ENCODE measurements at regions not wholly inside any gene's neighbourhood (a gene's known extent, or its start where the extent isn't known, plus 50 kb on each side); places are given as distances from the start of the nearest gene placed in this dataset.

DNA sequence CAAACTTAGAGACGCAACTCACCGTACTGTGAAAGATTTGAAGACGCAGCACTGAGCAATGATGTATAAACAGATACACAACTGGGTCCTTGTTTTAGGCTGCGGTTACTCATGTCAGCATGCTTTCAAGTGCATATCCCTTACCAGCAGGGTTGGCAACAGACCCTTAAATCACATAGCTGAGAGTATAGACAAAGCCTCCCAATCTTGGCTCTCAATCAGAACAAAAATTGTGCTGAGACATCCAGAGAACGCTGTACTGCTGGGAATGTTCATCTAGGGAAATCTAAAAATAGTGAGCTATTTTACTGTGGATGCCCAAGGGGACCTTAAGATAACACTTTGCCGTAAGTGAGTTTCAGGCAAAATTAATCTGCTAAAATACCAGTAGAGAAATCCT, 84.4 kb upstream of the NUDT7 start:
- Mint-ChIP-seq H3K36me3 (no peaks in the 10 kb centered on the region), H3K4me1 (no peaks in the 10 kb centered on the region), H3K4me3 (no peak overlapping the region), H3K9me3 (no peaks in the 10 kb centered on the region), H3K27ac (no peak overlapping the region), H3K27me3 (peaks cover 3% of the 10 kb centered on the region)
- DNase-seq, result no peak
- CTCF ChIA-PET, result no interaction called here

DNA sequence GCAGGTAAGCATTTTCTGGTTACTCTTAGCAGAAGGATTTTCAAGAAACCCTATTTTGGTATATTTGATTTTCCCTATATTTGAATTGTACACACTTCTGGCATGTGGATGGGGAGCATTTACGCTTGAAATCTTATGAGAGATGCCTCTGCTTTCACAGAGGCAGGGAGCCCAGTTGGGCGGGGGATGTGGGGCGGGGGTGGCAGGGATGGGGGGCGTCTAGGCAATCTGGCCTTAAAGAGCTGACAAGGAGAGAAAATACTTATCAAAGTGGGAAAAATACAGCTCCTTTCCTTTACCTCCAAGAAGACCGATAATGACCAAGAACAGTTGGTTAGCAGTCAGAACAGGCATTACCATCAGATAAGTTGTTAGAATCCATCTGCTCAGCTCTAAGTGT, 79.1 kb upstream of the NUDT7 start:
- no peak for DNase-seq
- Mint-ChIP-seq H3K27me3 (no peaks in the 10 kb centered on the region), H3K27ac (no peak overlapping the region), H3K9me3 (no peaks in the 10 kb centered on the region), H3K4me1 (no peaks in the 10 kb centered on the region), H3K36me3 (no peaks in the 10 kb centered on the region), H3K4me3 (no peak overlapping the region)
- CTCF ChIA-PET, result no interaction called here

DNA sequence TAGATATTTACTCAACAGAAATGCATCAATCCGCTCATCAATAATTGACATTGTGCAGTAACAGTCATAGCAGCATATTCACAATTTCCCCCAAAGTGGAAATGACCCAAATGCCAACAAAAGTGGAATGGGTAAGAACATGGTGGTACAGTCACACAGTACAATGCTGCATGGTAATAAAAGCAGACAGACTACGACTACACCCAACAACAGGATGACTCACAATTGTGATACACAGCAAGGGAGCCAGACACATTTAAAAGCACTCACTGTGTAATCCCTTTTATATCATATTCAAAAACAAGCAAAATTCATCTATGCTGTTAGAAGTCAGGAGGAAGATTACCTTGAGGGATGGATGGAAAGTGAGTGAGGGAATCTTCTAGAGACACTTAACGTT, 76.5 kb upstream of the NUDT7 start:
- H3K27me3 Mint-ChIP-seq, result no peaks in the 10 kb centered on the region
- no peaks in the 10 kb centered on the region for H3K36me3 Mint-ChIP-seq
- no peak overlapping the region for H3K4me3 Mint-ChIP-seq
- no peaks in the 10 kb centered on the region for H3K4me1 Mint-ChIP-seq
- CTCF ChIA-PET, result no interaction called here
- no peaks in the 10 kb centered on the region for H3K9me3 Mint-ChIP-seq
- H3K27ac Mint-ChIP-seq, result no peak overlapping the region
- DNase-seq, result no peak

DNA sequence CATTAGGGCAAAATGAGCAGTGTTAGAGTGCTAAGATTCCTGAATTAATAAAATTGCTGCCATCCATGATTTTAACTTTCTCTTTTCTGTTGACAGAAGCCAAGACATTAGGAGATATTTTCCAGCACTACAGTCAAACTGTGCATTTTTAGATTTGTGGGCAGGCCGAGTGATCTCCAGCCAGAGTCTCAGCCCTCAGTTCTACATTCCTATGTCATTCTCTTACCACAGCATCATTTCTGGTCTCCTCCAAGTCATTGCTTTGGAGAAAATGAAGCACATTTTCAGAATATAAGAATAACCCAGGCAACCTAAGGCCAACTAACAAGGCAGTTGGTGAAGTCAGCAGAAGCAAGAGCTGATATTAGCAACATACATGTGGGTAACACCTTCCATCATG, 74.6 kb upstream of the NUDT7 start:
- Mint-ChIP-seq H3K27ac (no peak overlapping the region), H3K4me1 (no peaks in the 10 kb centered on the region), H3K9me3 (no peaks in the 10 kb centered on the region), H3K27me3 (no peaks in the 10 kb centered on the region), H3K4me3 (no peak overlapping the region), H3K36me3 (no peaks in the 10 kb centered on the region)
- CTCF ChIA-PET, result no interaction called here
- DNase-seq, result no peak

DNA sequence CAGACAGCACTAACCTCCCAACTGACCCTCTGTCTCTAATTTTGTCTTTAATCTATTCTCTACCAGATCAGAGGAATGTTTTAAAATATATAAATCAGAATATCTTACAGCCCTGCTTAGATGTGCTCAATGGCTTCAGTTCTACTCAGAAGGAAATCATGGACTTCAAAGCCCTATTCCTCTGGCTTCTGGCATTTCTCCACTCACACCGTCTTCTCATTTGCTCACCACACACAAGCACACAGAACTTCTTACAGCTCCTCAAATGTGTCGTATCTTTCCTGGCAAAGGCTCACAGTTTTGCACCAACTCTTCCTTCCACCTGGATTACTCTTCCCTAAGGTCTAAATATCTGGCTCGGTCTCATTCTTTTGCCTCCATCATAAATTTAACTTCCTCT, 71.6 kb upstream of the NUDT7 start:
- CTCF ChIA-PET, result no interaction called here
- Mint-ChIP-seq H3K27ac (no peak overlapping the region), H3K9me3 (no peaks in the 10 kb centered on the region)

DNA sequence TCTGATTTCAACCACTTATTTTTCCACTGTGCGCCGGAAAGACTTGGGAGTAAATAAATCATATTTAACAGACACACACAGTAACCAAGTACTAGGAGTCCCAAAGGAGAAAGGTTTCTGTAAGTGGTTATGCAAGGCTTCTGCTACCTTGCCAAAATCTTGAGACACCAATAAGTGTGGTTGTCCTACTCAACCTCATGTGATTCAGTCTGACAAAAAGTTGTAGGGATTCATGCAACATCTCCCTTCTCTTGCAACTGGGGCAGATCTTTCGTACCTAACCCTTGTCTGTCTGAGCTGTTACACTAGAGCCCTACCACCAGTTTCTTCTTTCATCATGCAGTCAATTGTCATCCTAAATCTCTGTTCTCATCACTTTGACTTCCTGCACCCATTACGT, 69.9 kb upstream of the NUDT7 start:
- H3K4me3 Mint-ChIP-seq, result no peak overlapping the region
- no peak for DNase-seq
- no peaks in the 10 kb centered on the region for H3K4me1 Mint-ChIP-seq
- CTCF ChIA-PET, result no interaction called here
- no peaks in the 10 kb centered on the region for H3K9me3 Mint-ChIP-seq
- H3K27me3 Mint-ChIP-seq, result no peaks in the 10 kb centered on the region
- H3K27ac Mint-ChIP-seq, result no peak overlapping the region
- no peaks in the 10 kb centered on the region for H3K36me3 Mint-ChIP-seq

More for the DNA sequence above, 71.6 kb upstream of the NUDT7 start:
- H3K4me3 Mint-ChIP-seq, result no peak overlapping the region
- no peaks in the 10 kb centered on the region for H3K36me3 Mint-ChIP-seq
- H3K27me3 Mint-ChIP-seq, result no peaks in the 10 kb centered on the region
- H3K4me1 Mint-ChIP-seq, result no peaks in the 10 kb centered on the region
- DNase-seq, result no peak

DNA sequence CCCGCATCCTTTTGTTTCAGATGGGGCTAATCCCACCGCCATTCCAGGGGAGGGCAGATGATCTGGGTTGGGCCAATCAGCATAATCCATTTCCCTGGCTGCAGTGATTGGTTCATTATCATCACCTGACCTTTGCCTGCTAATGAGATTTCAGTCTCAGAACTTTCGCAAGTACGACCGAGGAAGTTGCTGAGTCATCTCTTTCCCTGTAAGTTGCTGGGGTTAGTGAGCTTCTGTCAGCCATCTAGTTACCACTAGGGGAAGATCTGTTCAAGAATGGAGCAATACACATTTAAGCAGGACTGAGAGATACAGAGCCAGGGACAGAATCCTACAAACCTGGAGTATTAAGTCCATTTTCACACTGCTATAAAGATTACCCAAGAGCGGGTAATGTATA, 65.3 kb upstream of the NUDT7 start:
- Mint-ChIP-seq H3K4me3 (no peak overlapping the region), H3K27ac (no peak overlapping the region), H3K9me3 (no peaks in the 10 kb centered on the region), H3K36me3 (no peaks in the 10 kb centered on the region), H3K27me3 (no peaks in the 10 kb centered on the region), H3K4me1 (no peaks in the 10 kb centered on the region)
- CTCF ChIA-PET, result no interaction called here
- no peak for DNase-seq

DNA sequence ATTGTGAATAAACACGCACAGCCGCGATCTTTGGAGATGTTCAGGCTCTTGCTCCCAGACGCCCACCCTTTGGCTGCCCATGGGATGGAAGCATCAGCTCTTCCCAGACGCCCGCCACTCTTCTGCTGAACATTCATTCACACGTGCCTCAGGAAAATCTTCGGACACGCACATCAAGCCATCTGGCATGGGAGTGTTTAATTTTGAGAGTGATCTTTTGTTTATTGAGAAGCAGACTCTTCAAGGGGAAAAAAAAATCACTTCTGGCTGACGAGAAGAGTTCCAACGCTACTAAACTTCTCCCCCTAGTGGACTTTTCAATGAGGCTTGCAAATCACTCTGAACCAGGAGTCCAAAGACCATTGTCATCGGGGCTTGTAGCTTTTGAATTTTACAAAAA, 62.0 kb upstream of the NUDT7 start:
- Mint-ChIP-seq H3K27me3 (no peaks in the 10 kb centered on the region), H3K36me3 (no peaks in the 10 kb centered on the region), H3K4me1 (no peaks in the 10 kb centered on the region), H3K4me3 (no peak overlapping the region), H3K27ac (no peak overlapping the region), H3K9me3 (no peaks in the 10 kb centered on the region)
- CTCF ChIA-PET, result no interaction called here
- no peak for DNase-seq

DNA sequence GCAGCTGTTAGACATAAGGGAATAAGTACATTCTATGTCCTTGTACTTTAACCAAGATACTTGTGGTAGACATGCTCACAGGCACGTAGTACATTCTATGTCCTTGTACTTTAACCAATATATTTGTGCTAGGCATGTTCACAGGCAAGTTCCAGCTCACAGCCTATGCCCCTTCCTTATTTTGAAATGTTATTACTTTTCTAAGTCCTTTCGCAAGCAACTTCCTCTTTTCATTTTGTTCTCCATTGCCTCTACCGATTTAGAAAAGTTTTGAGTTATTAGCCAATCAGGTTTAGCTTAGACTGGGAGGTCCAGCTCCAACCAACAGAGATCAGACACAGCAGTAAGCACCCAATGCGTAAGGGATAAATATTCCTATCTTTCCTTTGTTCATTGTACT, 60.1 kb upstream of the NUDT7 start:
- H3K4me1 Mint-ChIP-seq, result no peaks in the 10 kb centered on the region
- no peak for DNase-seq
- H3K36me3 Mint-ChIP-seq, result no peaks in the 10 kb centered on the region
- H3K9me3 Mint-ChIP-seq, result no peaks in the 10 kb centered on the region
- H3K4me3 Mint-ChIP-seq, result no peak overlapping the region
- H3K27me3 Mint-ChIP-seq, result no peaks in the 10 kb centered on the region
- CTCF ChIA-PET, result interaction anchor here (0.6 kb wide), 1 partner anchor 23 kb away, joined by 3 read pairs; no protein-coding TSS in a partner anchor
- no peak overlapping the region for H3K27ac Mint-ChIP-seq

DNA sequence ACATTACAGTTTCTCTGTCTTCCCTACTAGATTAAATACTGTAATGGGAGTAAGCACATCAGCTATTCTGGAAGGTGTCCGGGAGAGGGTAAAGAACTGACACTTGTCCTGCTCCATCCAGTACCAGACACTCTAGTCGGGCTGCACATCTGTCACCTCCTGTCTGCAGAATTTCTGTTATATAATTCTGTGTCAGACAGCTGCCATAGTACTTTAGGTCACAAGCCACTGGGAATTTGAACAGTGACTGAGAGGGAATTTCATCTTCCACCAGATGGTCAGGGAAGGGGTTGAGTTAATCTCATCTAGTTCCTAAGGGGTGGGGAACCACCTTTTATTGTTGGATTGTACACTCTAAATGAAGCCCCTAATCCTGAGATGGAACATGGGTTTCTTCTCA, 58.6 kb upstream of the NUDT7 start:
- Mint-ChIP-seq H3K36me3 (no peaks in the 10 kb centered on the region), H3K27ac (no peak overlapping the region), H3K27me3 (no peaks in the 10 kb centered on the region), H3K4me3 (no peak overlapping the region), H3K4me1 (no peaks in the 10 kb centered on the region), H3K9me3 (no peaks in the 10 kb centered on the region)
- CTCF ChIA-PET, result no interaction called here
- no peak for DNase-seq

DNA sequence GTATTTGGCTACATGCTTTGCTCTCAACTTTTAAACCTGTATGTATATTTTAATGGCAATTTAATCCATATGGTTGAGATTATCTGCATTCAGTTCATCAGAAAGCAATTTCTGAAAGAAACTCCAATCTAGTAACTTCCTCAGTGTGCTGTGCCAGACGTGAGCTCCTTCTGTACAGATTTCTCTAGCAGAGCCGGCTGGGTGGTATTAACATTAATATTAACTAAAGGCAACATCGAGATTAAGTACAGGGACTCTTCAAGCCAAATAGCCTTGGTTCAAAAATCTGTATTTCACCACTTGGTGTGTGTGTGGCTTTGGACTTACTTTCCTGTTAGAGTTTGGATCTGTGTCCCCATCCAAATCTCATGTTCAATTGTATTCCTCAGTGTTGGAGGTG, 55.5 kb upstream of the NUDT7 start:
- Mint-ChIP-seq H3K27me3 (no peaks in the 10 kb centered on the region), H3K27ac (no peak overlapping the region), H3K9me3 (no peaks in the 10 kb centered on the region), H3K4me3 (no peak overlapping the region), H3K4me1 (no peaks in the 10 kb centered on the region), H3K36me3 (no peaks in the 10 kb centered on the region)
- CTCF ChIA-PET, result interaction anchor here (0.6 kb wide), 1 partner anchor 247 kb away, joined by 3 read pairs; no protein-coding TSS in a partner anchor
- no peak for DNase-seq

DNA sequence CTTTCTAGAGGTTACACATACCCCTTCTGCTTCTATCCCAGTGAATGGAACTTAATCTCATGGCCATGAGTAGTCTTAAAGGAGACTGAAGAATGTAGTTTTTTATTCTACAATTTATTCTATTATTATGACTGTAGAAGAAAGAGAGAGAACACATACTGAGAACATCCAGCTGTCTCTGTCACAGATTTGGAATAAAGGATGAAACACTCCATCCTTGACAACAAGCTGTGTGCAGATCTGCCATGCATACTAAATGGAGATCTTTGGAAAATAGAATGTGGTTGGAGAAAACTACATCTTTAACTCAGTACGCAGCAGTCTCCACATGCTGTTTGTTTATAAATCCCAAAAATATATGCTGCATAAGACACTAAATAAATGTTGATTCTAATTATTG, 54.1 kb upstream of the NUDT7 start:
- Mint-ChIP-seq H3K4me1 (no peaks in the 10 kb centered on the region), H3K36me3 (no peaks in the 10 kb centered on the region), H3K4me3 (no peak overlapping the region), H3K27ac (no peak overlapping the region), H3K9me3 (no peaks in the 10 kb centered on the region), H3K27me3 (no peaks in the 10 kb centered on the region)
- CTCF ChIA-PET, result no interaction called here
- DNase-seq, result no peak

DNA sequence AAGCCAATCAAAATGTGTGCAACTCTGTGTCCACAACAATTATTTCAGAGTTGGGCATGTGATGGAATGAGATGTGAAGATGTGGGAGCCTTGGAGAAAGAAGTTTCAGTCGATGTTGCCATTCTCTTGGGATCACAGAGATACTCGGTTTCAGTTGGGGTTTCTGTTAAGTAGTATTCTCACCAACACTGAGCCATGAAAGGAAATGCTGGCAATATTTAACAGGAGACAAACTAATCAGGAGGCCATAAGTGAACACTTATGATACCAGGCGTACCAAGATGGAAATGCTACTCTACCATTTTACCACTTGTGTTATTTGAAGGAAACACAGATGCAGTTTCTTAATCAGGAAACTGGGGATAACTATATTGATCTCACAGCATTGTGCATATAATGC, 53.3 kb upstream of the NUDT7 start:
- Mint-ChIP-seq H3K27me3 (no peaks in the 10 kb centered on the region), H3K4me1 (no peaks in the 10 kb centered on the region), H3K36me3 (no peaks in the 10 kb centered on the region), H3K4me3 (no peak overlapping the region), H3K27ac (no peak overlapping the region), H3K9me3 (no peaks in the 10 kb centered on the region)
- CTCF ChIA-PET, result no interaction called here
- no peak for DNase-seq
